IPS-20b (cell line): ENCODE measurements at regions not wholly inside any gene's neighbourhood (a gene's known extent, or its start where the extent isn't known, plus 50 kb on each side); places are given as distances from the start of the nearest gene placed in this dataset.
"Not testable (repeated sequence)": the region's sequence is repeated elsewhere in the genome, so short reads cannot be mapped to it uniquely, and the experiment has no call there.

ENCODE experiments used
- H3K27ac ChIP-seq: one replicate; pipeline ENCODE4 v1.5.1; 2013; ENCODE audit warnings: low read length
- H3K27me3 ChIP-seq: 2 replicates; pipeline ENCODE4 v1.6.1; 2013; ENCODE audit warnings: mild to moderate bottlenecking, low read length, inconsistent platforms; ENCODE audit not compliant: insufficient read depth
- H3K36me3 ChIP-seq: 2 replicates; pipeline ENCODE4 v1.6.1; 2013; ENCODE audit warnings: low read depth, mild to moderate bottlenecking, inconsistent platforms, low read length, moderate library complexity; ENCODE audit not compliant: insufficient read depth
- H3K4me1 ChIP-seq: 2 replicates; pipeline ENCODE4 v1.6.1; 2013; ENCODE audit warnings: mild to moderate bottlenecking, control low read depth, inconsistent platforms, low read length, moderate library complexity; ENCODE audit not compliant: insufficient read depth
- H3K4me3 ChIP-seq: 2 replicates; pipeline ENCODE4 v1.5.1; 2013; ENCODE audit warnings: mild to moderate bottlenecking, low read length, inconsistent platforms
- H3K9ac ChIP-seq: 2 replicates; pipeline ENCODE4 v1.6.1; 2013; ENCODE audit warnings: low read depth, mild to moderate bottlenecking, inconsistent platforms, low read length, moderate library complexity
- H3K9me3 ChIP-seq: 2 replicates; pipeline ENCODE4 v1.6.1; 2013; ENCODE audit warnings: mild to moderate bottlenecking, low read depth, low read length, inconsistent platforms; ENCODE audit not compliant: insufficient read depth

DNA sequence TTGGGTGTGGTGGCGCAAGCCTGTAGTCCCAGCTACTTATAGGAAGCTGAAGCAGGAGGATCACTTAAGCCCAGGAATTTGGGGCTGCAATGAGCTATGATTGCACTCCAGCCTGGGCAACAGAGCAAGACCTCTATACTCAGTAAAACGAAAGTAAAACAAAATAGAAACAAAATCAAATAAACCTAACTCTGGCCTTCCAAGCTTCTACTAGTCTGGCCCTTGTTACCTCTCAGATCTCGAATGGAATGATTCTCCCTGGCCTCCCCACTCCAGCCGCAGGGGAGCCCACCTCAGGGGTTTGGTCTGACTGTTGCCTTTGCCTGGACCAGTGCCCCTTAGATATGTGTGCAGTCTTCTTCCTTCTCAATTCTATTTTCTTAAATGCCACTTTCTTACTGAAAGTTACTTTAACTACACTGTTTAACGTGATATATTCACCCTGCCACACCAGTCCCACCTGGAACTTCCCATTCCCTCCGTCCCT, 160.0 kb upstream of the GCFC2 start:
- Histone ChIP-seq H3K27me3 (peaks cover 55% of the 10 kb centered on the region), H3K27ac (no peak overlapping the region)

DNA sequence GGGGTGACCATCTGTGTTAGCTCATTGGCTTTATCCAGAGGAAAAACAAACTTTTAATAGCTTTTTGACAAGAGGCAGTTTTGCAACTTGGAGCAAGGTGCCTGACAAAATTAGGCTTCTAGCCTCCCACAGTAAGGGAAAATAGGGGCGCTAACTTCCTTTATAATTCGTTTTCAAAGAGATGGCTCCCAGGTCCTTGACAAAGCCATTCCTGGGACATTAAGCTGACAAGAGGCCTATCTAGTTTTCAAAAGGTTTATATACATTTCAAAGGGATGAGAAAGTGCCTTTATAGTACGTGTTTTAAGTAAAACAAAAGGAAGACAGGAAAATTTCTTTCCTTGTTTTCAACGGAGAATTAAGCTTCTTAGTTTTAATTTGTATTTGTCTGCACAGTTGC, 159.4 kb upstream of the GCFC2 start:
- Histone ChIP-seq H3K27ac (no peak overlapping the region), H3K4me3 (no peak overlapping the region), H3K36me3 (no peaks in the 10 kb centered on the region), H3K27me3 (peaks cover 55% of the 10 kb centered on the region), H3K9me3 (no peaks in the 10 kb centered on the region), H3K4me1 (peaks cover 4% of the 10 kb centered on the region; the same call in 1 of the 2 replicates), H3K9ac (no peak overlapping the region)

More for the DNA sequence above, 160.0 kb upstream of the GCFC2 start:
- Histone ChIP-seq H3K9ac (no peak overlapping the region), H3K4me3 (no peak overlapping the region; the same call in 1 of the 2 replicates), H3K36me3 (no peaks in the 10 kb centered on the region), H3K4me1 (peaks cover 4% of the 10 kb centered on the region; the same call in 1 of the 2 replicates), H3K9me3 (no peaks in the 10 kb centered on the region)

DNA sequence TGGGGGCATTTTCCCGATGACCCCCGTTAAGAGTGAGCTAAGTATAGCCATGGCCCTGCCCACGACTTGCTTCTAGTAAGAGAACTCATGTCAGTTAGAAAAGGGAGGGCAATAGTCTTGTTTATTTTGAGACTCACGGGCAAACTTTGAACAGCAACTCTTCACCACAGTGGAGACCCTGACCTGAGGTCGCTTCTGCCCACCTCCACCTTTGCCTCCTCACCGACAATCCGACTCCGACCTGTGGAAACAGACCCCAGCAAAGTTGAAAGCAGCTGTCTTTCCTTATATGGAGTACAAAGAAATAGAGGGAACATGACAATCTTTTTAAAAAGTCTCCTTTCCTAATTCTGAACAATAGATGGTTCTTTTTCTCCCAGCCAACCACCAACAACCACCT, 155.0 kb upstream of the GCFC2 start:
- no peaks in the 10 kb centered on the region for H3K36me3 ChIP-seq
- peaks cover 4% of the 10 kb centered on the region; the same call in 1 of the 2 replicates for H3K4me1 ChIP-seq
- H3K9me3 ChIP-seq: no peaks in the 10 kb centered on the region
- H3K9ac ChIP-seq: no peak overlapping the region
- peaks cover 35% of the 10 kb centered on the region for H3K27me3 ChIP-seq
- no peak overlapping the region for H3K4me3 ChIP-seq
- no peak overlapping the region for H3K27ac ChIP-seq

DNA sequence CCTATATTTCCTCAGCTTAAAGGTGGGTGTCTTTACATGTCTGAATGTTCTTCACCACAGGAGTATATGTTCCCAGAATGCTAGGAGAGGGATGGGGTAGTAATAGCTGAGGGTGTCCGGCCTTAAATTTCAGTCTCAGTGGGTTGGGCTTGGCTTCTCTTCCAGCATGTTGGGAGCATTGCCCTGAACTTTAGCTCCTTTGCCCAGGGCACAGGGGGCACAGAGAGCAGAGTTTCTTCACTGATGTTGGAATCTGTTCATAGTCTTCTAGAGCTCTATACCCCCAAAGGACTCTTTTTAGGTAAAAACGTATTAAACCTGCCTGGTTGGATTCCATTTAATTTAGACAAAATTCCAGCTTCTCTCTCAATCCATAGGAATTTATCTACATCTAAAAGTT, 154.4 kb upstream of the GCFC2 start:
- no peaks in the 10 kb centered on the region for H3K9me3 ChIP-seq
- H3K36me3 ChIP-seq: no peaks in the 10 kb centered on the region
- H3K27me3 ChIP-seq: peaks cover 30% of the 10 kb centered on the region
- H3K4me3 ChIP-seq: no peak overlapping the region
- no peak overlapping the region for H3K27ac ChIP-seq
- peaks cover 4% of the 10 kb centered on the region; the same call in 1 of the 2 replicates for H3K4me1 ChIP-seq
- no peak overlapping the region for H3K9ac ChIP-seq

DNA sequence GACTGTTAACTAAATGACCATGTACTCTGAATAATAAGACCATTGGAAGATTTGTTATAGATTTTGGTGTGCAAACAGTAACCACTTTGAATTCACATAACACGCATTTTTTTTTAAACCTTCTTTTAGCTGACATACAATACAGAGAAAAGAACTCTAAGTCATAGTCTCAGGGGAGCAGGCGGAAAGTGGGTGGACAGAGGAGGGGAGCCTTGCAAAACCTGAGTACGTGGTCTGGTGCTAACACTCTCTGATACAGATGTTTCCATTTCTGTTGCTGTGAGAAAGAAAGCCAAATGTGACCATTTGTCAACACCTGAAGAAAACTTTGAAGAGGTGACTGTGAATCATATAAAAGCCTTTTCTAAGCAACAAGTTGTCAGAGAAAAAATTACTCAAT, 151.8 kb upstream of the GCFC2 start:
- Histone ChIP-seq H3K27me3 (peaks cover 5% of the 10 kb centered on the region; the same call in 1 of the 2 replicates), H3K9me3 (no peaks in the 10 kb centered on the region), H3K36me3 (no peaks in the 10 kb centered on the region), H3K9ac (no peak overlapping the region), H3K4me1 (no peaks in the 10 kb centered on the region), H3K4me3 (no peak overlapping the region), H3K27ac (no peak overlapping the region)

DNA sequence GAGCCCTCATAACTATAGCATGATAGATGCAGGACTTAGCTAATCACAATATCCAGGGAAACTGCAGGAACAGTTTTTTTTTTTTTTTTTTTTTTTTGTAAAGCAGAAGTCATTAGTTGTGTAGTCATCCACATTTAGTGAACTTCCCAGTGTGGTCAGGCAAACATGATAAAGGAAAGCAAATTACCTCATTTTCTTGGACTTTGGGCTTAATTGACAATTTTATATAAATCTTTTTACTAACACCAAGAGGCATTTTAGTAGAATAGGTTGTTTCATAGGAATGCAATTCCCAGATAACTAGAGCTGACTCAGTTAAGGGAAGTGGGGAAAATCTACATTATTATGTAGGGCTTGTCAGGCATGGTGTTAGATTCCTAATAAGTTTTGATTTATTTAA, 142.7 kb upstream of the GCFC2 start:
- Histone ChIP-seq H3K36me3 (no peaks in the 10 kb centered on the region), H3K27ac (no peak overlapping the region), H3K9me3 (peaks cover 25% of the 10 kb centered on the region), H3K4me1 (no peaks in the 10 kb centered on the region), H3K27me3 (no peaks in the 10 kb centered on the region), H3K4me3 (no peak overlapping the region), H3K9ac (no peak overlapping the region)

DNA sequence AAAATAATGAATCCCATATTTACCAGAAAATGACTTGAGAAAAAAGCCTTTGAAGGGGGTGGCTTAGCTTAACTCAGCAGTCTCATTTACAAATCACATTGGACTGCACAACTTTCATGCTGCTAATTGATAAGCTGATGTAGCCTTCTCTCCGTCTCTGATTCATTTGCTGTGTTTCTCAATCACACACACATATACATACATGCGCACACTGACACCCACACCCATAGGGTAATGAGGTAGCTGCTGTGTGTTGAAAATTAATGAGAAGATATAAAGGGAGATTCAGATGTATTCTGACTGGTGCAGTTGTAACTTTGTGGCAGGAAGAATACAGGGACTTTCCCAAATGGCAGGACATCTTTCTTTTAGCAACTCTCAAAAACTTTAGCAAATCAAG, 141.9 kb upstream of the GCFC2 start:
- Histone ChIP-seq H3K4me1 (no peaks in the 10 kb centered on the region), H3K27ac (no peak overlapping the region), H3K27me3 (no peaks in the 10 kb centered on the region), H3K9ac (no peak overlapping the region), H3K9me3 (peaks cover 25% of the 10 kb centered on the region), H3K4me3 (no peak overlapping the region), H3K36me3 (no peaks in the 10 kb centered on the region)

DNA sequence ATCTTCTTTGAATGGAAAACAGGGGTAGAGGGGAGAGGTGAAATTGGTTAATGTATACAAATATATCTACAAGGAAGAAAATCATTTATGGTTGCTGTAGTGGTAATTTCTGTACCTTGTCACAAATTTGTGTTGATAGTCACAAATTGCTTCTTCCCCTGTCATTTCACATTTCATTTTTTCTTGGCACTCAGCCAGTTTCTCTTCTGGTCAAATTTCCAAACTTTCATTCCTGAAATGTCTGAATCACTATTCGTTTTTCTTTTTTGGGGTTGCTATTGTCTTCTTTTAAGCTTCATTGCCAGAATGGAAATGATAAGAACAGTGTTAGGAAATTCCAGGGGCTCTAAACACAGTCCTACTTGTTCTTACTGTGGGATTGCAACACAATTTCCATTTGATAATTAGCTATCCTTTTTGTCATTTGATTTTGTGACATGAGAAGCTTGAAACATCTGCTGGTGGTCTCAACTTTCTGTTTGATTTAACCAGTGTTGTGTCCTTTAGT, 136.0 kb upstream of the GCFC2 start:
- no peaks in the 10 kb centered on the region for H3K9me3 ChIP-seq
- no peak overlapping the region for H3K27ac ChIP-seq
- H3K4me1 ChIP-seq: no peaks in the 10 kb centered on the region
- no peaks in the 10 kb centered on the region for H3K27me3 ChIP-seq
- no peak overlapping the region for H3K4me3 ChIP-seq
- no peaks in the 10 kb centered on the region for H3K36me3 ChIP-seq
- H3K9ac ChIP-seq: no peak overlapping the region

DNA sequence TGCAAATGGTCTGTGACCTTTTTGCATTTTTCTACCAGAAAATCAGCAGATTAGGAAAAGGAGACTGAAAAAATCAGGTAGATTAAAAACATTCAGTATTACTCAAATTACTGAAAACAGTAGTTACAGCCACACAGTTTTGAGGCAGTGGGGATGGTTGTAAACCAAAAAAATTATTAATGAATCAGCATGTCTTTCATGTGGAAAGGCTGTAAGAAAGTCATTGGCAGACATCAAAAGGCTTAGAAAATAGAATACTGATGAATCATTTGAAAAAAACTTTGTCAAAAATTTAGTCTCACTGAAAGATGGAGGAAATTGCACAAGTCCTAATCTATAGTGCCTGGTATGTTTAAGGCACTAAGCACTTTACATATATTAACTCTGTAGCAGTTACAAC, 133.9 kb upstream of the GCFC2 start:
- Histone ChIP-seq H3K4me3 (no peak overlapping the region), H3K27me3 (no peaks in the 10 kb centered on the region), H3K4me1 (no peaks in the 10 kb centered on the region), H3K36me3 (no peaks in the 10 kb centered on the region), H3K27ac (no peak overlapping the region), H3K9ac (no peak overlapping the region), H3K9me3 (no peaks in the 10 kb centered on the region)

DNA sequence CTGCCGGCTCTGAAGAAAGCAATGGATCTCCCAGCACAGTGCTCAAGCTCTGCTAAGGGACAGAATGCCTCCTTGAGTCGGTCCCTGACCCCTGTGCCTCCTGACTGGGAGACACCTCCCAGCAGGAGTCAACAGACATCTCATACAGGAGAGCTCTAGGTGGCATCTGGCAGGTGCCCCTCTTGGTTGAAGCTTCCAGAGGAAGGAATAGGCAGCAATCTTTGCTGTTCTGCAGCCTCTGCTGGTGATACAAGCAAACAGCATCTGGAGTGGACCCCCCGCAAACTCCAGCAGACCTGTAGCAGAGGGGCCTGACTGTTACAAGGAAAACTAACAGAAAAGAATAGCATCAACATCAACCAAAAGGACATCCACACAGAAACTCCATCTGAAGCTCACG, 123.9 kb upstream of the GCFC2 start:
- not testable (repeated sequence) for H3K9ac ChIP-seq, H3K4me1 ChIP-seq, H3K4me3 ChIP-seq, H3K27ac ChIP-seq, H3K36me3 ChIP-seq, H3K9me3 ChIP-seq, H3K27me3 ChIP-seq

DNA sequence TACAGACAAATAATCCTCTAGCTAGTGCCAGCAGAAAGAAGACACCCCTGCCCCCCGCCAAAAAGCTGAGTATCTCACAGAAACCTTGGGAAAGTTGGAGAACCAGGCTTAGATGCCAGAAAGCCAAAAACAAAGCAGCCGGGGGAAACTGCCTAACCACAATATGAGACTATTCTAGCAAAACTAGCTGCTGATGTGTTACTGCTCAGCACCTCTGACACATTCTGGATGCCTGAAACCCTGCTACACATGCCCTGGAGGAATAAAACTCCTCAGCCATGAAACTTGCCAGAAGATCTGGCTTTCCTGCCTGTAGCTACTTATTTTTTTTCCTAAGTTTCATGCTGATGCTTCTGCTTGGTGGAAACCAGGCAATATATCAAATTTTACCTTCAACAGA, 122.7 kb upstream of the GCFC2 start:
- no peaks in the 10 kb centered on the region for H3K9me3 ChIP-seq
- no peak overlapping the region for H3K4me3 ChIP-seq
- H3K9ac ChIP-seq: no peak overlapping the region
- H3K27me3 ChIP-seq: no peaks in the 10 kb centered on the region
- H3K4me1 ChIP-seq: no peaks in the 10 kb centered on the region
- no peak overlapping the region for H3K27ac ChIP-seq
- H3K36me3 ChIP-seq: no peaks in the 10 kb centered on the region

DNA sequence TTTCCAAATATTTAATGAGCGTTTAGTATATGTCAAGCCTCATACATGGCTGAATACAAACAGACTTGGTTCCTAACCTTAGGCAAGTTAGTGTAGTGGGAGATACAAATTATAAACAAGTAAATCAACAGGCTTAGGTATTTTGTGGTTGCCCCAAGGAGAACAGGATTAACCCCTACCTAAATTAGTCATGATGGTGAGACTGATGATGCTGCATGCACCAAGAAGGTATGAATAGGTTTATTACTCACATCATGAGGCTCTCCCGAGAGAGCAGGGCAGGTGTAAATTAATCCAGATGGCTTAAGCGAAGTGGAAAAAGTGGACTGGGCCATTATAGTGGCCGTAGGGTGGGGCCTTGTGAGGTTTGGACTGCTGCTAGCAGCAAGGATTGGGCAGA, 118.1 kb upstream of the GCFC2 start:
- Histone ChIP-seq H3K27me3 (no peaks in the 10 kb centered on the region), H3K4me1 (no peaks in the 10 kb centered on the region), H3K9ac (no peak overlapping the region), H3K4me3 (no peak overlapping the region), H3K9me3 (no peaks in the 10 kb centered on the region), H3K27ac (no peak overlapping the region), H3K36me3 (no peaks in the 10 kb centered on the region)
